Motor neuron (in vitro differentiated cells): ENCODE measurements at regions not wholly inside any gene's neighbourhood (a gene's known extent, or its start where the extent isn't known, plus 50 kb on each side); places are given as distances from the start of the nearest gene placed in this dataset.
"Not testable (repeated sequence)": the region's sequence is repeated elsewhere in the genome, so short reads cannot be mapped to it uniquely, and the experiment has no call there.

Source experiments
- ATAC-seq, 8 experiments: fragments of 200-7000 bp; cut with Tn5 transposase; replicated peaks in 6 of 8; 2 replicates each; pipeline ENCODE4 v1.8.0; 2021; ENCODE audit warnings: mild to moderate bottlenecking in 8 of 8, moderate library complexity in 8 of 8
- H3K27ac ChIP-seq, 2 donors: fragments of 250-450 bp; sonication (Bioruptor Pico); 2 replicates each; pipeline ENCODE4 v1.9.0; 2021; ENCODE audit warnings: antibody characterized with exemption in 2 of 2, mild to moderate bottlenecking in 2 of 2, moderate library complexity in 1 of 2
- H3K4me1 ChIP-seq, 2 donors: fragments of 250-450 bp; sonication (Bioruptor Pico); replicated peaks in 1 of 2; 2 replicates each; pipeline ENCODE4 v1.6.1; 2021; ENCODE audit warnings: antibody characterized with exemption in 2 of 2, mild to moderate bottlenecking in 2 of 2, moderate library complexity in 1 of 2
- H3K4me3 ChIP-seq, 5 donors: fragments of 250-450 bp; sonication (Bioruptor Pico); 2 replicates each; pipeline ENCODE4 v1.9.0; 2021; ENCODE audit warnings: antibody characterized with exemption in 5 of 5, mild to moderate bottlenecking in 5 of 5, moderate library complexity in 4 of 5
- WGBS, 10 experiments: fragments of 450-650 bp; shearing (Covaris generic); methylation state at CpG; one replicate each; pipeline ENCODE4 v1.0.0; 2022; 5-methylcytosine and 5-hydroxymethylcytosine counted together
- in situ Hi-C, 9 experiments: fragments of 400-800 bp; cut with MboI; loops; one replicate each; pipeline ENCODE4 v1.15.0; 2021; ENCODE audit warnings: low sequenced_read_pairs in 9 of 9, low pct_unique_long_range_greater_than_20kb in 2 of 9; ENCODE audit not compliant: unreplicated experiment in 9 of 9

GRCh38 chr22:11017108-11017507 lies 4510.9 kb upstream of the OR11H1 start:
- H3K27ac ChIP-seq, H3K4me3 ChIP-seq, in situ Hi-C loops, ATAC-seq, H3K4me1 ChIP-seq: not testable (repeated sequence)
- no CpG with 5 or more reads among the region's 8 CpGs for WGBS, 10 experiments

GRCh38 chr22:11020522-11020921 lies 4507.5 kb upstream of the OR11H1 start:
- in situ Hi-C loops, H3K27ac ChIP-seq, H3K4me3 ChIP-seq, H3K4me1 ChIP-seq: not testable (repeated sequence)
- peak in 7 of 8 experiments; percentile 53 to 97 (median 92) for ATAC-seq
- no CpG with 5 or more reads among the region's 8 CpGs for WGBS, 10 experiments

- 0 to 80% (median 29%) methylated on average over 1 of the region's 4 CpGs; no CpG with 5 or more reads in 7 of the 10 experiments for WGBS, 10 experiments
- in situ Hi-C loops, H3K4me1 ChIP-seq, H3K4me3 ChIP-seq, ATAC-seq, H3K27ac ChIP-seq: not testable (repeated sequence)
Measured at GRCh38 chr22:11026541-11026940, 4501.5 kb upstream of the OR11H1 start.

- H3K4me1 ChIP-seq, H3K27ac ChIP-seq, in situ Hi-C loops, H3K4me3 ChIP-seq, ATAC-seq: not testable (repeated sequence)
- 17 to 50% (median 33%) methylated on average over 5 to 9 of the region's 9 CpGs for WGBS, 10 experiments
Measured at GRCh38 chr22:11027064-11027463, 4500.9 kb upstream of the OR11H1 start.

GRCh38 chr22:11027532-11027931 lies 4500.5 kb upstream of the OR11H1 start:
- ATAC-seq, in situ Hi-C loops, H3K27ac ChIP-seq, H3K4me1 ChIP-seq, H3K4me3 ChIP-seq: not testable (repeated sequence)
- 0 to 57% (median 9%) methylated on average over 1 of the region's 1 CpG for WGBS, 10 experiments

GRCh38 chr22:11028180-11028579 lies 4499.8 kb upstream of the OR11H1 start:
- H3K27ac ChIP-seq, H3K4me1 ChIP-seq, ATAC-seq, in situ Hi-C loops, H3K4me3 ChIP-seq: not testable (repeated sequence)
- WGBS, 10 experiments, result 0 to 40% (median 2%) methylated on average over 1 of the region's 1 CpG

- H3K4me3 ChIP-seq, H3K4me1 ChIP-seq, in situ Hi-C loops, ATAC-seq, H3K27ac ChIP-seq: not testable (repeated sequence)
- WGBS, 10 experiments, result 19 to 80% (median 38%) methylated on average over 1 to 8 of the region's 8 CpGs
Measured at GRCh38 chr22:11029534-11029933, 4498.5 kb upstream of the OR11H1 start.

GRCh38 chr22:11029967-11030366 lies 4498.0 kb upstream of the OR11H1 start:
- H3K27ac ChIP-seq, H3K4me1 ChIP-seq, ATAC-seq, in situ Hi-C loops, H3K4me3 ChIP-seq: not testable (repeated sequence)
- WGBS, 10 experiments, result 0 to 56% (median 27%) methylated on average over 1 to 6 of the region's 6 CpGs; no CpG with 5 or more reads in 2 of the 10 experiments

GRCh38 chr22:11030571-11031410 lies 4497.2 kb upstream of the OR11H1 start:
- 7 to 57% (median 36%) methylated on average over 9 to 12 of the region's 12 CpGs for WGBS, 10 experiments
- ATAC-seq, H3K27ac ChIP-seq, in situ Hi-C loops, H3K4me3 ChIP-seq, H3K4me1 ChIP-seq: not testable (repeated sequence)

GRCh38 chr22:11032115-11032514 lies 4495.9 kb upstream of the OR11H1 start:
- ATAC-seq, H3K4me1 ChIP-seq, H3K27ac ChIP-seq, H3K4me3 ChIP-seq, in situ Hi-C loops: not testable (repeated sequence)
- WGBS, 10 experiments, result 28 to 75% (median 53%) methylated on average over 7 to 13 of the region's 13 CpGs

- ATAC-seq, H3K4me3 ChIP-seq, in situ Hi-C loops, H3K4me1 ChIP-seq, H3K27ac ChIP-seq: not testable (repeated sequence)
- 21 to 52% (median 33%) methylated on average over 4 to 6 of the region's 6 CpGs for WGBS, 10 experiments
Measured at GRCh38 chr22:11034660-11034987, 4493.4 kb upstream of the OR11H1 start.

- not testable (repeated sequence) for H3K4me3 ChIP-seq
Measured at GRCh38 chr22:11035031-11035873, 4492.7 kb upstream of the OR11H1 start.

GRCh38 chr22:11037314-11037713 lies 4490.7 kb upstream of the OR11H1 start:
- 0 to 40% (median 17%) methylated on average over 1 of the region's 1 CpG; no CpG with 5 or more reads in 5 of the 10 experiments for WGBS, 10 experiments
- H3K4me3 ChIP-seq, H3K4me1 ChIP-seq, H3K27ac ChIP-seq, in situ Hi-C loops, ATAC-seq: not testable (repeated sequence)

More at GRCh38 chr22:11035031-11035873, 4492.7 kb upstream of the OR11H1 start:
- H3K4me1 ChIP-seq, ATAC-seq, in situ Hi-C loops, H3K27ac ChIP-seq: not testable (repeated sequence)
- 26 to 58% (median 44%) methylated on average over 11 to 13 of the region's 13 CpGs for WGBS, 10 experiments
